ENCODE measurements at regions not wholly inside any gene's neighbourhood (a gene's known extent, or its start where the extent isn't known, plus 50 kb on each side); places are given as distances from the start of the nearest gene placed in this dataset.

- no peak for TF ChIP-seq GATA2 (IDR thresholded peaks at IDR 0.05; ENCODE audit: low read depth, low read length)
- no peak for TF ChIP-seq GATA3 (IDR thresholded peaks at IDR 0.05; ENCODE audit: low read depth, low read length)
Measured at GRCh38 chr6:108760126-108761050, 87.8 kb upstream of the ARMC2 start.

Measured in SH-SY5Y (cell line).